GM13976 (cell line): ENCODE measurements at regions not wholly inside any gene's neighbourhood (a gene's known extent, or its start where the extent isn't known, plus 50 kb on each side); places are given as distances from the start of the nearest gene placed in this dataset.

ENCODE experiments used
- DNase-seq: peaks from one replicate; pipeline ENCODE4 v3.0.0; 2012; ENCODE audit warnings: low spot score
- CTCF ChIP-seq: IDR thresholded peaks from 2 replicates; pipeline ENCODE4 v1.5.1; 2012; ENCODE audit warnings: borderline replicate concordance, mild to moderate bottlenecking; ENCODE audit not compliant: insufficient read depth; ENCODE audit errors: extremely low read depth, missing control alignments, control extremely low read depth
- in situ Hi-C: fragments of 300-500 bp; cut with MboI; formaldehyde crosslinking; loops from one replicate; pipeline ENCODE4 v1.12.0; 2022; ENCODE audit warnings: low sequenced_read_pairs, mixed read lengths, inconsistent platforms; ENCODE audit not compliant: unreplicated experiment

DNA sequence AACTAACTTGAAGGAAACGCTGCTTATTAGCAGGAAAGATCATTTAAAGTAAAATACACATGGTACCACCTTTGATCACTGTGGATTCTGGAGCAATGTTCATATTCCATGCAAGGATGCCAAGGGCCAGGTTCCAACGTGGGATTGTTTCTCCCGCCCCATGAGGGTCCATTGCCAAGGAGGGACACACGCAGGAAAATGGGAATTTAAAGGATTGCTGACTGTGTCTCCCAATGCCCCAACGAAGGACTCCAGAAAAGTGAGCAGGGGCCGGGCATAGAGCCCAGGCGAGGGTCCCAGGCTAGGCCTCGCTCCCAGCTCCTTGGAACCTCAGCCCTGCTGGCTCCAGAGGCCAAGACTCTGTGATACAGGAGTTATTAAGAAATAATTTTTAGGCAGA lies 111.2 kb downstream of the DACT2 start:
- in situ Hi-C loops, result no loop called here
- TF ChIP-seq CTCF, result no peak
- DNase-seq, result no peak

GRCh38 chr6:168207421-168208175 lies 112.0 kb downstream of the DACT2 start:
- DNase-seq, result no peak
- TF ChIP-seq CTCF, result no peak
- in situ Hi-C loops, result no loop called here

DNA sequence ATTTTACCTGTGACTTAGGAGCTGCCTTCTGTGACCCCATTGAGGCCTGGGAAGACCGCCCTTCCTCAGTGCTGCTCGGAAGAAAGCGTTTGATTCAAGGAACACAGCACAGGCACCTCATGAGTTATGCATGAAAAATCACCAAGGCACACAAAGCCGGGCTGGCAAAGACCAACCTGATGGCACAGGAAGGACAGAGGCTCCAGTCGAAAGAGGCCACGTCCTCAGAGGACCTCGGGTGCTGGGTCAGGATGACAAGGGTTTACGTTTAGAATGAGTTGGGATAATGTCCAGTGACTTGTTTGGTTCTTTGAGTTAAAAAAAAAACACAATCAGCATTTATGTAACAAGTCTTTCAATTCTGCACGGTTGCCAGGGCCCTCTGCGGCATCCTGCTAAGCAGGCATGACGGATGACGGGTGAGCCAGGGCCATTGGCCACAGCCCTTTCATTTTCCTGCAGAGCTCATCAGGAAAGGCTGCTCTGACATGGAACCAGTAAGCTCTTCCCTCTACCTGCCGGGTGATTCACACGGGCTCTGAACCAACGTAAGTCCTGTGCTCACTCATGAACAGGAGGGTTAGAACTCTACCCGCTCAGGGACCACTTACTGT lies 112.8 kb downstream of the DACT2 start:
- no peak for TF ChIP-seq CTCF
- in situ Hi-C loops, result no loop called here
- DNase-seq, result no peak

DNA sequence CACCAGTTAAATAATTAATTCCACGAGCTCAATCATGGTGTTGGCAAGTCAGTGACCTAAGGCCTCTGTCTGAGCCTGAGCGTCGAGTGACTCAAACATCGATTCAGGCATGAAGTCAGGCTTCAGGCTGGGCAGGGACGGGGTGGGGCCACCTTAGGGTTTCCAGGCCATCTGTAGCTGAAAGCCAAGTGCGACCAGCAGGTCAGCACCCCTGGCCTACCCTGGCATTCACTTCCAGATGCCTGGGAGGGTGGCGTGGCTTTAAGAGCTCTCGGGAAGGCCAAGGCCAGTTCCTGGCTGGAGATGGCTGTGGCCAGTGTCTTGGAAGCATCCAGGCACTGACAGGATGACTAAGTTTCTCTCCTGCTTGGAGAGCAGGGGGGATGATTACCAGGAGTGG lies 113.4 kb downstream of the DACT2 start:
- TF ChIP-seq CTCF, result no peak
- DNase-seq, result no peak
- in situ Hi-C loops, result no loop called here

DNA sequence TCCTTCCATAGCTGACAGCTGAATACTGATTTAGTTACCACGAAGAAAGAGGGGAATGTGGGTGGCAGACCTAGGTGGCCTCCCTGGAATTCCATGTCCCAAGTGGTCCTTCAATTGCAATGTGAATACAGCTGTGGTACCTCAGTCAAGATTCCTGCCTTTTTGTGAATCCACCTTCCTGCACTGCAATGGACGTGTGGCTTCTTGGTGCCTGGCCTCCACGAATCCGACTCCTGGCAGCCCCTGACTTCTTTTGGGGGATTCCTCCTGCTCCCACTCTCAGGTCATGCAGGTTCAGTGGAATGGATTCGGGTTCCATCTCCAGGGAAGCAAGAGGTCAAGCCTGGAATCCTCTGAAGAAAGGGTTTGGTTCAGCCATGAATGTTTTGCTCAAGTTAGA lies 117.8 kb downstream of the DACT2 start:
- TF ChIP-seq CTCF, result no peak
- in situ Hi-C loops, result no loop called here
- DNase-seq, result no peak

GRCh38 chr6:168201383-168201782 lies 118.2 kb downstream of the DACT2 start:
- DNase-seq, result no peak
- in situ Hi-C loops, result no loop called here
- TF ChIP-seq CTCF, result no peak
